CD4-positive, alpha-beta T cell treated with Interleukin-15 for 4 hours (primary cell): ENCODE measurements at regions not wholly inside any gene's neighbourhood (a gene's known extent, or its start where the extent isn't known, plus 50 kb on each side); places are given as distances from the start of the nearest gene placed in this dataset.
"Not testable (repeated sequence)": the region's sequence is repeated elsewhere in the genome, so short reads cannot be mapped to it uniquely, and the experiment has no call there.

Experiments
- DNase-seq: peaks from one replicate; pipeline ENCODE4 v3.0.0-alpha.2; 2020; ENCODE audit warnings: low spot score

GRCh38 chr20:22951966-22952365 is 83.1 kb upstream of the SSTR4 start:
- no peak for DNase-seq

GRCh38 chr20:22954661-22955060 is 80.5 kb upstream of the SSTR4 start:
- no peak for DNase-seq

GRCh38 chr20:22958390-22958789 is 76.7 kb upstream of the SSTR4 start:
- DNase-seq = no peak

- DNase-seq = no peak
These were observed 72.3 kb upstream of the SSTR4 start for GRCh38 chr20:22962567-22963439.

- DNase-seq = no peak
These were observed 71.5 kb upstream of the SSTR4 start for GRCh38 chr20:22963581-22963980.

GRCh38 chr20:22966787-22967464 is 68.2 kb upstream of the SSTR4 start:
- DNase-seq = no peak

GRCh38 chr20:22967706-22968105 is 67.4 kb upstream of the SSTR4 start:
- DNase-seq = not testable (repeated sequence)

GRCh38 chr20:22969031-22969430 is 66.1 kb upstream of the SSTR4 start:
- not testable (repeated sequence) for DNase-seq

- DNase-seq = not testable (repeated sequence)
These were observed 64.0 kb upstream of the SSTR4 start for GRCh38 chr20:22971077-22971476.

GRCh38 chr20:22974354-22974753 is 60.8 kb upstream of the SSTR4 start:
- no peak for DNase-seq

- no peak for DNase-seq
These were observed 57.9 kb upstream of the SSTR4 start for GRCh38 chr20:22977047-22977785.

GRCh38 chr20:22984008-22984407 is 51.1 kb upstream of the SSTR4 start:
- no peak for DNase-seq

GRCh38 chr20:22984606-22985005 is 50.5 kb upstream of the SSTR4 start:
- no peak for DNase-seq

GRCh38 chr20:22985239-22985778 is 49.8 kb upstream of the SSTR4 start:
- DNase-seq = no peak
